Activated CD8-positive, alpha-beta T cell treated with anti-CD3 and anti-CD28 coated beads for 36 hours (primary cell): ENCODE measurements at regions not wholly inside any gene's neighbourhood (a gene's known extent, or its start where the extent isn't known, plus 50 kb on each side); places are given as distances from the start of the nearest gene placed in this dataset.

ENCODE experiments used
- ATAC-seq: fragments of 200-7000 bp; cut with Tn5 transposase; one replicate; pipeline ENCODE4 v1.10.0; 2021; ENCODE audit warnings: mild to moderate bottlenecking, moderate library complexity
- CTCF ChIA-PET: fragments of 350-600 bp; sonication (Branson Sonifier 250); formaldehyde crosslinking; loops from one replicate; lab custom pipeline; 2021; ENCODE audit warnings: antibody characterized with exemption; lab: Charles Lee
- POLR2A ChIA-PET: fragments of 350-600 bp; sonication (Branson Sonifier 250); formaldehyde crosslinking; loops from one replicate; lab custom pipeline; 2021; ENCODE audit warnings: antibody characterized with exemption; lab: Charles Lee
- DNase-seq: peaks from one replicate; pipeline ENCODE4 v3.0.0-alpha.2; 2020
- H3K27ac Mint-ChIP-seq: one replicate; pipeline ENCODE4 v1.8.0; 2021; ENCODE audit warnings: mild to moderate bottlenecking, mixed read lengths
- H3K27me3 Mint-ChIP-seq: one replicate; pipeline ENCODE4 v1.8.0; 2021; ENCODE audit warnings: mixed read lengths
- H3K36me3 Mint-ChIP-seq: one replicate; pipeline ENCODE4 v1.8.0; 2021; ENCODE audit warnings: low read depth, mixed read lengths
- H3K4me1 Mint-ChIP-seq: one replicate; pipeline ENCODE4 v1.8.0; 2021; ENCODE audit warnings: low read depth, mixed read lengths
- H3K4me3 Mint-ChIP-seq: one replicate; pipeline ENCODE4 v1.8.0; 2021; ENCODE audit warnings: mild to moderate bottlenecking, moderate library complexity, mixed read lengths
- H3K9me3 Mint-ChIP-seq: one replicate; pipeline ENCODE4 v1.8.0; 2021; ENCODE audit warnings: mixed read lengths
- CTCF ChIP-seq: fragments of 200-600 bp; IDR thresholded peaks from one replicate; pipeline ENCODE4 v1.8.0; 2022; ENCODE audit warnings: antibody characterized with exemption, mild to moderate bottlenecking
- intact Hi-C: fragments of 100-400 bp; cut with micrococcal nuclease; formaldehyde crosslinking; loops from one replicate; pipeline ENCODE4 v1.10.0; 2022

GRCh38 chr14:103227094-103227768 is 104.0 kb downstream of the TNFAIP2 start:
- no peak for DNase-seq
- POLR2A ChIA-PET: no interaction called here
- no peak for ATAC-seq
- Mint-ChIP-seq H3K4me1 (no peaks in the 10 kb centered on the region), H3K4me3 (no peak overlapping the region), H3K27ac (no peak overlapping the region), H3K27me3 (peaks cover 19% of the 10 kb centered on the region), H3K9me3 (no peaks in the 10 kb centered on the region), H3K36me3 (no peaks in the 10 kb centered on the region)
- CTCF ChIA-PET: no interaction called here
- intact Hi-C loops: no loop called here
- no peak for TF ChIP-seq CTCF

GRCh38 chr14:103228076-103228806 is 105.0 kb downstream of the TNFAIP2 start:
- no peak overlapping the region for H3K27ac Mint-ChIP-seq
- no peaks in the 10 kb centered on the region for H3K36me3 Mint-ChIP-seq
- peaks cover 11% of the 10 kb centered on the region for H3K27me3 Mint-ChIP-seq
- POLR2A ChIA-PET: no interaction called here
- ATAC-seq (no peak), DNase-seq (no peak)
- H3K9me3 Mint-ChIP-seq: no peaks in the 10 kb centered on the region
- intact Hi-C loops: no loop called here
- H3K4me1 Mint-ChIP-seq: no peaks in the 10 kb centered on the region
- no peak overlapping the region for H3K4me3 Mint-ChIP-seq
- CTCF ChIA-PET: no interaction called here
- TF ChIP-seq CTCF: no peak

GRCh38 chr14:103228866-103229265 is 105.2 kb upstream of the EIF5 start:
- no peak overlapping the region for H3K4me3 Mint-ChIP-seq
- H3K27ac Mint-ChIP-seq: no peak overlapping the region
- ChIA-PET POLR2A (no interaction called here), CTCF (no interaction called here)
- intact Hi-C loops: no loop called here
- no peaks in the 10 kb centered on the region for H3K9me3 Mint-ChIP-seq
- no peak for ATAC-seq
- TF ChIP-seq CTCF: no peak
- peaks cover 11% of the 10 kb centered on the region for H3K27me3 Mint-ChIP-seq
- H3K36me3 Mint-ChIP-seq: no peaks in the 10 kb centered on the region
- no peaks in the 10 kb centered on the region for H3K4me1 Mint-ChIP-seq
- no peak for DNase-seq

- POLR2A ChIA-PET: no interaction called here
- TF ChIP-seq CTCF: no peak
- DNase-seq (no peak), ATAC-seq (no peak)
- intact Hi-C loops: no loop called here
- H3K27ac Mint-ChIP-seq: no peak overlapping the region
- H3K9me3 Mint-ChIP-seq: no peaks in the 10 kb centered on the region
- H3K27me3 Mint-ChIP-seq: peaks cover 10% of the 10 kb centered on the region
- H3K36me3 Mint-ChIP-seq: no peaks in the 10 kb centered on the region
- no peak overlapping the region for H3K4me3 Mint-ChIP-seq
- CTCF ChIA-PET: no interaction called here
- H3K4me1 Mint-ChIP-seq: no peaks in the 10 kb centered on the region
These were observed 104.0 kb upstream of the EIF5 start for GRCh38 chr14:103230021-103230420.

GRCh38 chr14:103230658-103231334 is 103.2 kb upstream of the EIF5 start:
- ChIA-PET CTCF (no interaction called here), POLR2A (no interaction called here)
- Mint-ChIP-seq H3K4me3 (no peak overlapping the region), H3K36me3 (no peaks in the 10 kb centered on the region), H3K4me1 (no peaks in the 10 kb centered on the region), H3K9me3 (no peaks in the 10 kb centered on the region), H3K27ac (no peak overlapping the region), H3K27me3 (peaks cover 11% of the 10 kb centered on the region)
- intact Hi-C loops: no loop called here
- ATAC-seq (no peak), DNase-seq (no peak)
- no peak for TF ChIP-seq CTCF
